ENCODE measurements at regions not wholly inside any gene's neighbourhood (a gene's known extent, or its start where the extent isn't known, plus 50 kb on each side); places are given as distances from the start of the nearest gene placed in this dataset.
A peak's percentile ranks its signal among the peaks of the same experiment; 100 is the strongest.
"Not testable (repeated sequence)": the region's sequence is repeated elsewhere in the genome, so short reads cannot be mapped to it uniquely, and the experiment has no call there.

DNA sequence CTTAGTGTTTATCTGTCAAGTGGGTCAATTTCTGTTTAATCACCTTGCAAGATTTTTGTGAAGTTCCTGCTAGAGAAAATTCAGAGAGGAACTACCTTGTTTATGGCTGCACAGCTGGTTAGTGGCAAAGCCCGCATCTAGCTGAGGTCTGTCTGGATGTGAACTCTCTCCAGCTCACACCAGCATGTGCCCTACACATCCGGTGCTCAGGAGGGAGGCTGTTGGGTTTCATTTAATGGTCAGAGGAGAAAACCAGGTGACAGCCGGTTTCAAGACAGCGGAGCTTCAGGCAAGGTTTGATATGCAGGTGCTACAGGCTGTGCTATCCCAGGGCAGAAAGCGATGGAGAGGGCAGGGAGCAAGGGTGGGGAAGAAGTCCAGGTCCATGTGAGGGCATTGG lies 351.1 kb downstream of the ACTR3B start:
- WGBS, 5 donors, result 87 to 93% (median 92%) methylated on average over 5 of the region's 5 CpGs
- Histone ChIP-seq H3K4me3 (no peak overlapping the region), H3K27me3 (no peaks in the 10 kb centered on the region), H3K36me3 (no peaks in the 10 kb centered on the region), H3K27ac (no peak overlapping the region), H3K4me1 (no peaks in the 10 kb centered on the region), H3K9me3 (peaks cover 0 to 40% (median 9%) of the 10 kb centered on the region in 4 donors)
- intact Hi-C loops (cut with DNase I; ENCODE audit: low total_unique reads), result no loop called here
- TF ChIP-seq POLR2A (IDR thresholded peaks at IDR 0.05) (no peak), POLR2AphosphoS5 (IDR thresholded peaks at IDR 0.05) (no peak), EP300 (IDR thresholded peaks at IDR 0.05) (no peak)
- TF ChIP-seq, protein P1, sequence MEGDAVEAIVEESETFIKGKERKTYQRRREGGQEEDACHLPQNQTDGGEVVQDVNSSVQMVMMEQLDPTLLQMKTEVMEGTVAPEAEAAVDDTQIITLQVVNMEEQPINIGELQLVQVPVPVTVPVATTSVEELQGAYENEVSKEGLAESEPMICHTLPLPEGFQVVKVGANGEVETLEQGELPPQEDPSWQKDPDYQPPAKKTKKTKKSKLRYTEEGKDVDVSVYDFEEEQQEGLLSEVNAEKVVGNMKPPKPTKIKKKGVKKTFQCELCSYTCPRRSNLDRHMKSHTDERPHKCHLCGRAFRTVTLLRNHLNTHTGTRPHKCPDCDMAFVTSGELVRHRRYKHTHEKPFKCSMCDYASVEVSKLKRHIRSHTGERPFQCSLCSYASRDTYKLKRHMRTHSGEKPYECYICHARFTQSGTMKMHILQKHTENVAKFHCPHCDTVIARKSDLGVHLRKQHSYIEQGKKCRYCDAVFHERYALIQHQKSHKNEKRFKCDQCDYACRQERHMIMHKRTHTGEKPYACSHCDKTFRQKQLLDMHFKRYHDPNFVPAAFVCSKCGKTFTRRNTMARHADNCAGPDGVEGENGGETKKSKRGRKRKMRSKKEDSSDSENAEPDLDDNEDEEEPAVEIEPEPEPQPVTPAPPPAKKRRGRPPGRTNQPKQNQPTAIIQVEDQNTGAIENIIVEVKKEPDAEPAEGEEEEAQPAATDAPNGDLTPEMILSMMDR (IDR thresholded peaks at IDR 0.05), result no peak
- DNase-seq, result no peak

DNA sequence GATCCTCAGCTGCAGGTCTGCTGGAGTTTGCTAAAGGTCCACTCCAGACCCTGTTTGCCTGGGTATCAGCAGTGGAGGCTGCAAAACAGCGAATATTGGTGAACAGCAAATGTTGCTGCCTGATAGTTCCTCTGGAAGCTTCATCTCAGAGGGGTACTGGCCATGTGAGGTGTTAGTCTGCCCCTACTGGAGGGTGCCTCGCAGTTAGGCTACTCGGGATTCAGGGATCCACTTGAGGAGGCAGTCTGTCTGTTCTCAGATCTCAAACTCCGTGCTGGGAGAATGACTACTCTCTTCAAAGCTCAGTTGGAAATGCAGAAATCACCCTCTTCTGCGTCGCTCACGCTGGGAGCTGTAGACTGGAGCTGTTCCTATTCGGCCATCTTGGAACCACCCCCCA lies 362.7 kb downstream of the ACTR3B start:
- H3K4me1 ChIP-seq; intact Hi-C loops (cut with DNase I; ENCODE audit: low total_unique reads); H3K4me3 ChIP-seq; DNase-seq; H3K36me3 ChIP-seq; H3K27me3 ChIP-seq; H3K27ac ChIP-seq: not testable (repeated sequence)
- H3K9me3 ChIP-seq, result peaks cover 0 to 19% (median 5%) of the 10 kb centered on the region in 4 donors
- WGBS, 5 donors, result 71 to 82% (median 79%) methylated on average over 8 of the region's 8 CpGs

DNA sequence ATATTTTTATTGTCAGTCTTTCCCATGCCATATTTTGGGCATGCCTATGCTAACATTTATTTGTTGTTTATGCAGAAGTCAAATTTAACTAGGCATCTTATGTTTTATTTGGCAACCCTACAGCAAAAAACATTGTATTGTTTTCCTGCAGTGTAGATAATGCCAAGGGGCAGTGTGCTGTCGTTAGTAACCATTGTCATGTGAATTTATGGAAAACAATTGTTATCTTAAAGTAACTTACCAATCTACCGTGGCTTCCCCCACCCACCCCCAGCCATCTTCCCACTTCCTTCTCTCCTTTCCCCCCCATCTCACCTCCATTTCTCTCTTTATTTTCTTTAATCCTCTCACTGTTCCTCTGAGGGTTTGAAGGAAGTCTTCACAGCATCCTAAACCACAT lies 370.5 kb downstream of the ACTR3B start:
- H3K36me3 ChIP-seq, result no peaks in the 10 kb centered on the region
- intact Hi-C loops (cut with DNase I; ENCODE audit: low total_unique reads), result no loop called here
- no peak for DNase-seq
- H3K4me3 ChIP-seq, result no peak overlapping the region
- no peak for TF ChIP-seq POLR2AphosphoS5 (IDR thresholded peaks at IDR 0.05)
- no peak for TF ChIP-seq POLR2A (IDR thresholded peaks at IDR 0.05)
- TF ChIP-seq EP300 (IDR thresholded peaks at IDR 0.05), result no peak
- TF ChIP-seq, protein P1 (IDR thresholded peaks at IDR 0.05), result no peak
- WGBS, 5 donors, result 3 to 22% (median 13%) methylated on average over 2 of the region's 2 CpGs
- H3K27ac ChIP-seq, result no peak overlapping the region
- H3K27me3 ChIP-seq, result no peaks in the 10 kb centered on the region
- H3K9me3 ChIP-seq, result peaks cover 0 to 26% (median 14%) of the 10 kb centered on the region in 4 donors
- H3K4me1 ChIP-seq, result no peaks in the 10 kb centered on the region

DNA sequence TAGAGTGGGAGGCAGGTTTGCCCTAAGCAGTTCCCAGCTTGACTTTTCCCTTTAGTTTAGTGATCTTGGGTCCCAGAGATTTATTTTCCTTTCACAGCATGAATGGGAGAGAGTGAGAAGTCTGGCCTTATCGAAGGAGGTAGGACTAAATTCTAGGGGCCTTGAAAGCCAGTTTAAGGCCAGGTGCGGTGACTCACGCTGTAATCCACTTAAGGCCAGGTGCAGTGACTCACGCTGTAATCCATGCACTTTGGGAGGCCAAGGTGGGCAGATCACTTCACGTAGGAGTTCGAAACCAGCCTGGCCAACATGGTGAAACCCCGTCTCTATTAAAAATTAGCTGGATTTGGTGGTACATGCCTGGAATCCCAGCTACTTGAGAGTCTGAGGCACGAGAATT lies 392.2 kb downstream of the ACTR3B start:
- H3K4me3 ChIP-seq, result no peak overlapping the region
- intact Hi-C loops (cut with DNase I; ENCODE audit: low total_unique reads), result no loop called here
- TF ChIP-seq EP300 (IDR thresholded peaks at IDR 0.05), result no peak
- no peak for TF ChIP-seq POLR2A (IDR thresholded peaks at IDR 0.05)
- TF ChIP-seq POLR2AphosphoS5 (IDR thresholded peaks at IDR 0.05), result no peak
- TF ChIP-seq, protein P1 (IDR thresholded peaks at IDR 0.05), result no peak
- H3K27ac ChIP-seq, result no peak overlapping the region
- H3K4me1 ChIP-seq, result no peaks in the 10 kb centered on the region
- peaks cover 5 to 29% (median 20%) of the 10 kb centered on the region in 4 donors for H3K9me3 ChIP-seq
- H3K27me3 ChIP-seq, result no peaks in the 10 kb centered on the region
- H3K36me3 ChIP-seq, result no peaks in the 10 kb centered on the region
- DNase-seq, result no peak
- WGBS, 5 donors, result 72 to 81% (median 77%) methylated on average over 8 of the region's 8 CpGs

DNA sequence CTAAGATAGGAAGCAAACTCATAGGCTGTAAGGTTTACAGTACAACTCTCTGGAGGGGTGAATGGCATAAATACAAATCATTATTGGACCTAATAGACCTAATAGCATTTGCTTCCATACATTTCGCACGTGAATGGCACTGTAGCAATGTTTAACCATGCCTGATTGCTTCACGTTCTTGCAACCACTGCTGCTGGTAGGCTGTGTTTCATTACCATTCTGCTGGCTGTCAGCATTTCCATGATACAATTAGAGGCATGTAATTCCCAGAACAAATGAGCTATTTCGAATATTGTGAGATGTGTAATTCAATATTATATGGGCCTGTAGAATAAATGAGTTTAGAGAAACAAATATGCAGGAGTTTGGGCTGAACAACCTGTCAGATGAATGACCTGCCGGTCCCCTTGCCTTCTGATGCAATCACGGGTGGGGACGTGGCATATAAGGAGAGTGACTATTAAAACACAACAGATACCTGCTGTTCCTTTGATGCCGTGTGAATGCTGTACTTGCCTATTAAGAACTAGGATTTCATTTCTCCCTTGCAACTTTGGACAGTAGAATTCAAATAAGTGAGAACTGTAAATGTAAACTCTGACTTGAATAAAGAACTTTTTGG lies 393.4 kb downstream of the ACTR3B start:
- peaks cover 0 to 26% (median 15%) of the 10 kb centered on the region in 4 donors for H3K9me3 ChIP-seq
- TF ChIP-seq EP300 (IDR thresholded peaks at IDR 0.05), result no peak
- no peak for TF ChIP-seq POLR2A (IDR thresholded peaks at IDR 0.05)
- TF ChIP-seq POLR2AphosphoS5 (IDR thresholded peaks at IDR 0.05), result no peak
- TF ChIP-seq, protein P1 (IDR thresholded peaks at IDR 0.05), result no peak
- H3K27me3 ChIP-seq, result no peaks in the 10 kb centered on the region
- no peak overlapping the region for H3K27ac ChIP-seq
- 63 to 73% (median 65%) methylated on average over 8 of the region's 8 CpGs for WGBS, 5 donors
- intact Hi-C loops (cut with DNase I; ENCODE audit: low total_unique reads), result no loop called here
- H3K36me3 ChIP-seq, result no peaks in the 10 kb centered on the region
- no peak overlapping the region for H3K4me3 ChIP-seq
- peak in 1 of 2 donors; percentile 16 for DNase-seq
- no peaks in the 10 kb centered on the region for H3K4me1 ChIP-seq
